Upper lobe of left lung (tissue), 4 donors: ENCODE measurements at regions not wholly inside any gene's neighbourhood (a gene's known extent, or its start where the extent isn't known, plus 50 kb on each side); places are given as distances from the start of the nearest gene placed in this dataset.

Experiments used
- CTCF ChIP-seq, 6 experiments: fragments of 450-650 bp in 4 of 6; fragments of 200-600 bp in 2 of 6; sonication (generic) in 2 of 6; IDR thresholded peaks; one replicate each; pipeline ENCODE4 v1.5.1; 2016 to 2019; ENCODE audit warnings: antibody characterized with exemption in 6 of 6
- EP300 ChIP-seq, 4 donors: sonication (generic); formaldehyde crosslinking; IDR thresholded peaks; one replicate each; pipeline ENCODE4 v1.5.1; 2017; ENCODE audit warnings: antibody characterized with exemption in 4 of 4, control low read depth in 2 of 4
- POLR2A ChIP-seq, 4 donors: fragments of 450-650 bp; IDR thresholded peaks; one replicate each; pipeline ENCODE4 v1.5.1; 2016 to 2017; ENCODE audit warnings: antibody characterized with exemption in 4 of 4, mild to moderate bottlenecking in 2 of 4
- POLR2AphosphoS5 ChIP-seq, 2 donors: sonication (generic); formaldehyde crosslinking; IDR thresholded peaks; one replicate each; pipeline ENCODE4 v1.5.1; 2017; ENCODE audit warnings: antibody characterized with exemption in 2 of 2

GRCh38 chr12:94873734-94874517, 129.6 kb downstream of the NDUFA12 start:
- TF ChIP-seq POLR2A (IDR thresholded peaks at IDR 0.05) (no peak), CTCF (IDR thresholded peaks at IDR 0.05) (peak in 1 of 6 experiments; percentile 3), EP300 (IDR thresholded peaks at IDR 0.05) (no peak), POLR2AphosphoS5 (IDR thresholded peaks at IDR 0.05) (no peak)
